Neural cell (in vitro differentiated cells): ENCODE measurements at regions not wholly inside any gene's neighbourhood (a gene's known extent, or its start where the extent isn't known, plus 50 kb on each side); places are given as distances from the start of the nearest gene placed in this dataset.

ENCODE experiments used
- CTCF ChIP-seq: fragments of 450-650 bp; IDR thresholded peaks from 2 replicates; pipeline ENCODE4 v1.5.1; 2014; ENCODE audit warnings: antibody characterized with exemption, mild to moderate bottlenecking, moderate library complexity; ENCODE audit not compliant: poor library complexity, severe bottlenecking
- EP300 ChIP-seq: fragments of 450-650 bp; conservative IDR thresholded peaks from 2 replicates; pipeline ENCODE4 v1.6.1; 2014; ENCODE audit warnings: antibody characterized with exemption, mild to moderate bottlenecking, moderate library complexity; ENCODE audit not compliant: poor library complexity, severe bottlenecking
- EZH2 ChIP-seq: fragments of 200-600, 300-800 bp; shearing (Covaris generic), sonication (generic); IDR thresholded peaks from 2 replicates; pipeline ENCODE4 v1.6.1; 2014; ENCODE audit warnings: antibody characterized with exemption, low read length, borderline replicate concordance, mild to moderate bottlenecking; ENCODE audit not compliant: insufficient read depth, poor library complexity, severe bottlenecking
- MXI1 ChIP-seq: fragments of 450-650 bp; conservative IDR thresholded peaks from 2 replicates; pipeline ENCODE4 v1.6.1; 2014; ENCODE audit warnings: antibody characterized with exemption, mild to moderate bottlenecking; ENCODE audit not compliant: poor library complexity, severe bottlenecking
- POLR2AphosphoS5 ChIP-seq: IDR thresholded peaks from 2 replicates; pipeline ENCODE4 v1.6.1; 2012
- REST ChIP-seq: IDR thresholded peaks from 2 replicates; pipeline ENCODE4 v1.6.1; 2012; ENCODE audit warnings: borderline replicate concordance
- SMC3 ChIP-seq: fragments of 450-650 bp; conservative IDR thresholded peaks from 2 replicates; pipeline ENCODE4 v1.6.1; 2014; ENCODE audit warnings: antibody characterized with exemption, mild to moderate bottlenecking, moderate library complexity; ENCODE audit not compliant: poor library complexity
- TAF1 ChIP-seq: IDR thresholded peaks from 2 replicates; pipeline ENCODE4 v1.6.1; 2012; ENCODE audit warnings: low read depth

- TF ChIP-seq CTCF = no peak
- no peak for TF ChIP-seq TAF1
- no peak for TF ChIP-seq POLR2AphosphoS5
- no peak for TF ChIP-seq EZH2
- TF ChIP-seq MXI1 = no peak
- TF ChIP-seq EP300 = no peak
- no peak for TF ChIP-seq SMC3
- no peak for TF ChIP-seq REST
Observed at GRCh38 chr17:33493566-33493965, 200.5 kb upstream of the ASIC2 start.
